Common myeloid progenitor, CD34-positive (primary cell): ENCODE measurements at regions not wholly inside any gene's neighbourhood (a gene's known extent, or its start where the extent isn't known, plus 50 kb on each side); places are given as distances from the start of the nearest gene placed in this dataset.

Experiments used
- CTCF ChIA-PET: fragments of 350-600 bp; sonication (Branson Sonifier 250); formaldehyde crosslinking; loops from one replicate; lab custom pipeline; 2021; ENCODE audit warnings: antibody characterized with exemption; lab: Charles Lee
- POLR2A ChIA-PET: fragments of 350-600 bp; sonication (Branson Sonifier 250); formaldehyde crosslinking; loops from one replicate; lab custom pipeline; 2021; ENCODE audit warnings: antibody characterized with exemption; lab: Charles Lee
- DNase-seq, 3 donors: peaks; one replicate each; pipeline versions ENCODE4 v3.0.0 to v3.0.0-alpha.2; 2013
- H3K27ac ChIP-seq, 2 experiments: 1 replicate in 1 of 2; 2 replicates in 1 of 2; pipeline ENCODE4 v1.7.0; 2013; ENCODE audit warnings: inconsistent platforms in 2 of 2, low read length in 2 of 2, mild to moderate bottlenecking in 2 of 2, low read depth in 1 of 2, moderate library complexity in 1 of 2; ENCODE audit not compliant: severe bottlenecking in 2 of 2, insufficient read depth in 1 of 2, poor library complexity in 1 of 2
- H3K27me3 ChIP-seq, 5 experiments: replicated peaks in 2 of 5; 1 replicate in 3 of 5; 2 replicates in 2 of 5; pipeline versions ENCODE4 v1.6.1 to v1.7.0; 2013; ENCODE audit warnings: low read length in 4 of 5, mild to moderate bottlenecking in 2 of 5, moderate library complexity in 2 of 5, inconsistent platforms in 1 of 5; ENCODE audit not compliant: insufficient read depth in 5 of 5, control insufficient read depth in 4 of 5
- H3K36me3 ChIP-seq, 4 experiments: 1 replicate in 2 of 4; 2 replicates in 2 of 4; pipeline versions ENCODE4 v1.6.1 to v1.7.0; 2013; ENCODE audit warnings: low read length in 3 of 4, control low read depth in 1 of 4, mild to moderate bottlenecking in 1 of 4; ENCODE audit not compliant: control insufficient read depth in 4 of 4, insufficient read depth in 4 of 4
- H3K4me1 ChIP-seq, 4 experiments: 1 replicate in 3 of 4; 2 replicates in 1 of 4; pipeline versions ENCODE4 v1.6.1 to v1.7.1; 2013; ENCODE audit warnings: low read length in 3 of 4, mild to moderate bottlenecking in 3 of 4, control low read depth in 1 of 4, inconsistent platforms in 1 of 4, moderate library complexity in 1 of 4; ENCODE audit not compliant: control insufficient read depth in 4 of 4, insufficient read depth in 4 of 4; ENCODE audit errors: control extremely low read depth in 1 of 4
- H3K4me3 ChIP-seq, 7 experiments: 1 replicate in 4 of 7; 2 replicates in 3 of 7; pipeline versions ENCODE4 v1.5.1 to v1.7.0; 2013; ENCODE audit warnings: mild to moderate bottlenecking in 7 of 7, low read length in 6 of 7, moderate library complexity in 6 of 7, inconsistent platforms in 2 of 7, low read depth in 2 of 7, control low read depth in 1 of 7; ENCODE audit not compliant: insufficient read depth in 4 of 7, control insufficient read depth in 1 of 7; ENCODE audit errors: extremely low read depth in 1 of 7
- H3K9me3 ChIP-seq, 5 experiments: 1 replicate in 4 of 5; 2 replicates in 1 of 5; pipeline versions ENCODE4 v1.6.1 to v1.7.1; 2013; ENCODE audit warnings: low read length in 4 of 5, mild to moderate bottlenecking in 2 of 5, inconsistent platforms in 1 of 5, low read depth in 1 of 5, moderate library complexity in 1 of 5; ENCODE audit not compliant: control insufficient read depth in 4 of 5, insufficient read depth in 2 of 5; ENCODE audit errors: control extremely low read depth in 1 of 5
- WGBS: methylation state at CpG from one replicate; pipeline ENCODE4 v1.1.5; 2013; ENCODE audit not compliant: insufficient coverage; 5-methylcytosine and 5-hydroxymethylcytosine counted together

GRCh38 chr2:123530004-123530403 lies 495.1 kb upstream of the CNTNAP5 start:
- Histone ChIP-seq H3K4me3 (no peak overlapping the region), H3K27me3 (no peaks in the 10 kb centered on the region), H3K27ac (no peak overlapping the region), H3K36me3 (no peaks in the 10 kb centered on the region), H3K4me1 (no peaks in the 10 kb centered on the region), H3K9me3 (peaks cover 0 to 5% (median 2%) of the 10 kb centered on the region in 5 experiments)
- DNase-seq: no peak
- 80% methylated on average over 1 of the region's 1 CpG for WGBS
- POLR2A ChIA-PET: no interaction called here
- CTCF ChIA-PET: no interaction called here

GRCh38 chr2:123532126-123532525 lies 493.0 kb upstream of the CNTNAP5 start:
- Histone ChIP-seq H3K27me3 (no peaks in the 10 kb centered on the region), H3K4me1 (no peaks in the 10 kb centered on the region), H3K4me3 (no peak overlapping the region), H3K9me3 (peaks cover 0 to 6% (median 2%) of the 10 kb centered on the region in 5 experiments), H3K36me3 (no peaks in the 10 kb centered on the region), H3K27ac (no peak overlapping the region)
- no peak for DNase-seq
- no CpG with 5 or more reads among the region's 1 CpG for WGBS
- ChIA-PET POLR2A (no interaction called here), CTCF (no interaction called here)

GRCh38 chr2:123532994-123533393 lies 492.1 kb upstream of the CNTNAP5 start:
- H3K36me3 ChIP-seq: no peaks in the 10 kb centered on the region
- POLR2A ChIA-PET: no interaction called here
- no peaks in the 10 kb centered on the region for H3K27me3 ChIP-seq
- CTCF ChIA-PET: no interaction called here
- no peaks in the 10 kb centered on the region for H3K4me1 ChIP-seq
- WGBS: no CpG with 5 or more reads among the region's 2 CpGs
- H3K9me3 ChIP-seq: peaks cover 0 to 2% (median 0%) of the 10 kb centered on the region in 5 experiments
- H3K27ac ChIP-seq: no peak overlapping the region
- no peak overlapping the region for H3K4me3 ChIP-seq
- DNase-seq: no peak

- no peak for DNase-seq
- no peak overlapping the region for H3K27ac ChIP-seq
- no peaks in the 10 kb centered on the region for H3K27me3 ChIP-seq
- ChIA-PET POLR2A (no interaction called here), CTCF (no interaction called here)
- H3K36me3 ChIP-seq: no peaks in the 10 kb centered on the region
- no peak overlapping the region for H3K4me3 ChIP-seq
- WGBS: 100% methylated on average over 3 of the region's 5 CpGs
- H3K9me3 ChIP-seq: peaks cover 0 to 4% (median 0%) of the 10 kb centered on the region in 5 experiments
- no peaks in the 10 kb centered on the region for H3K4me1 ChIP-seq
These were observed 484.8 kb upstream of the CNTNAP5 start for GRCh38 chr2:123540291-123540690.

- H3K4me1 ChIP-seq: no peaks in the 10 kb centered on the region
- H3K27ac ChIP-seq: no peak overlapping the region
- POLR2A ChIA-PET: no interaction called here
These were observed 478.7 kb upstream of the CNTNAP5 start for GRCh38 chr2:123546353-123546752.

GRCh38 chr2:123563515-123563914 lies 461.6 kb upstream of the CNTNAP5 start:
- POLR2A ChIA-PET: no interaction called here
- no peaks in the 10 kb centered on the region for H3K36me3 ChIP-seq
- CTCF ChIA-PET: no interaction called here
- no peaks in the 10 kb centered on the region for H3K4me1 ChIP-seq
- no peak for DNase-seq
- peaks cover 0 to 3% (median 0%) of the 10 kb centered on the region in 5 experiments for H3K9me3 ChIP-seq
- 88% methylated on average over 1 of the region's 2 CpGs for WGBS
- H3K27me3 ChIP-seq: no peaks in the 10 kb centered on the region
- no peak overlapping the region for H3K27ac ChIP-seq
- no peak overlapping the region for H3K4me3 ChIP-seq

More at GRCh38 chr2:123546353-123546752, 478.7 kb upstream of the CNTNAP5 start:
- CTCF ChIA-PET: no interaction called here
- Histone ChIP-seq H3K9me3 (peaks cover 0 to 2% (median 0%) of the 10 kb centered on the region in 5 experiments), H3K27me3 (no peaks in the 10 kb centered on the region), H3K4me3 (no peak overlapping the region), H3K36me3 (no peaks in the 10 kb centered on the region)
- no peak for DNase-seq

GRCh38 chr2:123566291-123566946 lies 458.7 kb upstream of the CNTNAP5 start:
- no peak for DNase-seq
- Histone ChIP-seq H3K27me3 (no peaks in the 10 kb centered on the region), H3K4me3 (no peak overlapping the region), H3K27ac (no peak overlapping the region), H3K4me1 (no peaks in the 10 kb centered on the region), H3K36me3 (no peaks in the 10 kb centered on the region), H3K9me3 (no peaks in the 10 kb centered on the region)
- CTCF ChIA-PET: no interaction called here
- WGBS: 89% methylated on average over 1 of the region's 3 CpGs
- POLR2A ChIA-PET: no interaction called here
